K562 (cell line): ENCODE measurements at regions not wholly inside any gene's neighbourhood (a gene's known extent, or its start where the extent isn't known, plus 50 kb on each side); places are given as distances from the start of the nearest gene placed in this dataset.

Source experiments
- ATAC-seq: fragments of 200-7000 bp; cut with Tn5 transposase; 3 replicates; pipeline ENCODE4 v1.9.1; 2020; ENCODE audit warnings: moderate library complexity
- BruUV-seq: library from RNA; stranded (reverse); fragments of 400-500 nt; replicated peaks from 2 replicates; lab custom pipeline; 2021; lab: Mats Ljungman, UMichigan
- CTCF ChIA-PET: fragments of 300-600 bp; formaldehyde crosslinking; extraction: SDS; loops from one replicate; lab custom pipeline; 2021; ENCODE audit warnings: low intra/inter-chr PET ratio; lab: Yijun Ruan, JAX
- POLR2A ChIA-PET: fragments of 300-600, 350-650 bp; sonication (Branson Sonifier 250); formaldehyde crosslinking; extraction: SDS; loops from one replicate; lab custom pipeline; 2021; ENCODE audit warnings: antibody characterized with exemption, inconsistent platforms; lab: Yijun Ruan, JAX
- DNase-seq, 4 experiments: peaks; one replicate each; pipeline versions ENCODE4 v3.0.0 to v3.0.0-alpha.2; 2011 to 2018; ENCODE audit warnings: low spot score in 3 of 4, mixed read lengths in 3 of 4; ENCODE audit errors: extremely low read depth in 1 of 4
- FAIRE-seq: peaks from 2 replicates; lab custom pipeline; 2011; peaks lifted over from hg19 to GRCh38; lab: Jason Lieb, UNC
- H2AFZ ChIP-seq: 2 replicates; pipeline ENCODE4 v1.6.0; 2011; ENCODE audit warnings: low read depth, low read length, control low read depth, inconsistent platforms
- H3K27ac ChIP-seq: fragments of 200-600 bp; 3 replicates; pipeline ENCODE4 v1.8.0; 2011; ENCODE audit warnings: low read depth, mild to moderate bottlenecking, control low read depth, inconsistent platforms, low read length, moderate library complexity, mixed read lengths; ENCODE audit errors: extremely low read depth
- H3K27me3 ChIP-seq, 2 experiments: fragments of 300-600 bp in 1 of 2; 2 replicates in 1 of 2; 3 replicates in 1 of 2; pipeline versions ENCODE4 v1.6.0 to v1.8.0; 2011; ENCODE audit warnings: inconsistent platforms in 2 of 2, low read length in 2 of 2, mild to moderate bottlenecking in 1 of 2, mixed read lengths in 1 of 2, moderate library complexity in 1 of 2; ENCODE audit not compliant: control insufficient read depth in 2 of 2, insufficient read depth in 2 of 2
- H3K36me3 ChIP-seq: fragments of 300-600 bp; 3 replicates; pipeline ENCODE4 v1.8.0; 2011; ENCODE audit warnings: mild to moderate bottlenecking, low read length, inconsistent platforms; ENCODE audit not compliant: control insufficient read depth, insufficient read depth
- H3K4me1 ChIP-seq, 2 experiments: fragments of 200-600 bp in 1 of 2; replicated peaks in 1 of 2; 2 replicates in 1 of 2; 3 replicates in 1 of 2; pipeline versions ENCODE4 v1.5.1 to v1.8.0; 2011; ENCODE audit warnings: inconsistent platforms in 2 of 2, low read length in 2 of 2, mild to moderate bottlenecking in 1 of 2, mixed read lengths in 1 of 2, moderate library complexity in 1 of 2; ENCODE audit not compliant: control insufficient read depth in 2 of 2, insufficient read depth in 2 of 2
- H3K4me2 ChIP-seq: 2 replicates; pipeline ENCODE4 v1.6.1; 2011; ENCODE audit warnings: low read length, control low read depth, inconsistent platforms, mixed read lengths; ENCODE audit not compliant: insufficient read depth
- H3K4me3 ChIP-seq: fragments of 200-600 bp; sonication (generic), shearing (Covaris generic); 2 replicates; pipeline ENCODE4 v1.5.1; 2016; ENCODE audit warnings: control low read depth, inconsistent platforms
- H3K79me2 ChIP-seq: fragments of 200-600 bp; 3 replicates; pipeline ENCODE4 v1.8.0; 2011; ENCODE audit warnings: low read length, inconsistent platforms; ENCODE audit not compliant: control insufficient read depth, insufficient read depth
- H3K9ac ChIP-seq, 2 experiments: 2 replicates each; pipeline versions ENCODE4 v1.6.0 to v1.6.1; 2011; ENCODE audit warnings: low read depth in 2 of 2, low read length in 2 of 2, control low read depth in 1 of 2, inconsistent platforms in 1 of 2, mild to moderate bottlenecking in 1 of 2, mixed read lengths in 1 of 2; ENCODE audit not compliant: insufficient read depth in 1 of 2
- H3K9me1 ChIP-seq: one replicate; pipeline ENCODE4 v1.6.0; 2011; ENCODE audit warnings: inconsistent platforms, mild to moderate bottlenecking, low read length, moderate library complexity; ENCODE audit not compliant: control insufficient read depth, insufficient read depth
- H3K9me3 ChIP-seq: replicated peaks from 2 replicates; pipeline ENCODE4 v1.5.1; 2011; ENCODE audit warnings: low read depth, low read length, inconsistent platforms; ENCODE audit not compliant: control insufficient read depth, insufficient read depth
- H4K20me1 ChIP-seq: replicated peaks from 2 replicates; pipeline ENCODE4 v1.6.1; 2011; ENCODE audit warnings: low read length, inconsistent platforms, mixed read lengths; ENCODE audit not compliant: control insufficient read depth, insufficient read depth
- DMBX1 ChIP-seq: fragments of 250-450 bp; sonication (Bioruptor Pico); IDR thresholded peaks from 2 replicates; pipeline ENCODE4 v1.8.0; 2022; ENCODE audit warnings: inconsistent platforms, mild to moderate bottlenecking, moderate library complexity, borderline replicate concordance
- E2F5 ChIP-seq: sonication (generic); formaldehyde crosslinking; IDR thresholded peaks from 2 replicates; pipeline ENCODE4 v1.8.0; 2022; ENCODE audit warnings: mild to moderate bottlenecking, missing genetic modification reagents
- NCOA4 ChIP-seq: fragments of 450-650 bp; IDR thresholded peaks from 2 replicates; pipeline ENCODE4 v1.6.1; 2018; ENCODE audit warnings: mild to moderate bottlenecking; ENCODE audit not compliant: partially characterized antibody
- POLR2A ChIP-seq: fragments of 450-650 bp; conservative IDR thresholded peaks from 2 replicates; pipeline ENCODE4 v1.6.1; 2016
- WGBS: fragments of 100-300 bp; shearing (Covaris generic); methylation state at CpG from one replicate; pipeline ENCODE4 v1.1.6; 2016; ENCODE audit warnings: low coverage, mixed read lengths; ENCODE audit not compliant: insufficient coverage; ENCODE audit errors: missing lambda C conversion rate; 5-methylcytosine and 5-hydroxymethylcytosine counted together
- in situ Hi-C: fragments of 300-500 bp; cut with MboI; formaldehyde crosslinking; loops from 4 replicates; pipeline ENCODE4 v1.15.0; 2018; ENCODE audit warnings: inconsistent platforms, mixed read lengths
- intact Hi-C: fragments of 100-400 bp; cut with micrococcal nuclease; formaldehyde crosslinking; loops from 2 replicates; pipeline ENCODE4 v1.14.2; 2022
- TF ChIP-seq, protein P1 (sequence below): fragments of 250-450 bp; sonication (Bioruptor Pico); IDR thresholded peaks from 2 replicates; pipeline ENCODE4 v1.5.0; 2021
- TF ChIP-seq, protein P2 (sequence below): fragments of 200-800 bp; sonication (Bioruptor generic); IDR thresholded peaks from 2 replicates; pipeline ENCODE4 v1.6.1; 2017; ENCODE audit warnings: missing genetic modification characterization, missing compliant biosample characterization

DNA sequence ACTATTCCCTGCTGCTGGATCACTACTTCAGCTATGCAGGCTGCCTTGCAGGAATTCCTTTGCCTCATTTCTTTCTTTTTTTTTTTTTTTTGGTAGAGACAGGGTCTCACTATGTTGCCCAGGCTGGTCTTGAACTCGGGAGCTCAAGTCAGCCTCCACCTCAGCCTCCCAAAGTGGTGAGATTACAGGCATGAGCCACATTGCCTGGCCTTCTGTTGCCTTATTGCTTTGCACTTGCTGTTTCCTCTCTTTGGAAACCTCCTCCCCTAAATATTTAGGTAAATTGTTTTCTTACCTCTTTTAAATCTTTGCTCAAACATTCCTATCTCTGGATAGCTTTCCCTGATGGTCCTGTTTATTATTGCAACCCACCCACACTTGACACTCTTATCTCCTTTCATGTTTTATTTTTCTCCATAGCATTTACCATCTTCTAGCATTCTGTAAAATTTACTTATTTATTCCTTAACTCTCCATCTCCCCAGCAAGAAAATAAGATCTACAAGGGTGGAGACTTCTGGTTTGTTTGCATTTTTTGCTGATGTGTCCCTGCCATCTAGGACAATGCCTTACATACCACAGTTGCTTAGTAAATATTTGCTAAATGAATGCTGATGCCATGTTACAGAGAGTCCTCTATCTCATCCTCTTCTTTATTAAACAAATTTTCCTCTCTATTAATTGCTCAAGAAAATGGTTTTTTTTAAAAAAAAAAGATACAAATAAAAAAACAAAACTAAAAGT, 134.8 kb downstream of the P2RY1 start (continued):
- TF ChIP-seq DMBX1 (CRISPR knock-in tag) (no peak), E2F5 (CRISPR knock-in tag) (no peak)

DNA sequence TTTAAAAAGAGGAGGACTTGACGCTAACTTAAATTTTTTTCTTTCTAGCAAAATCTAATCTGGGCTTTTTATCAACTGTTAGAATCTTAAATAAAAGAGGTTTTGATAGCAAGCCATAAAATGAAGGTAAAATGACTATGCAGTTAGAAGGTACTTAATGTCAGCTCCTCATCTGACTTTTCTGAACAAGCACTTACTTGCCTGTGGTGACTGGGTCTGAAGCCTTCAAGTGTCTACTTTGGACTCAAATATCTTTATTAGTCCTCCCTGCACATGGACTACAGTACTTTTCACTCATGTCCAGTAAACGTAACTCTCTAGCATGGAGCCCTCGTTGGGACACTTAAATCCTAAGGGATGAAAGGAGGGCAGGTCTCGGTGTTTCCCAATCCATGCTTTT, 135.9 kb downstream of the P2RY1 start:
- Histone ChIP-seq H3K27ac (no peak overlapping the region), H3K9me3 (0 out of 2 replicates have a peak, but pooled peaks cover 5% of the 10 kb centered on the region), H4K20me1 (no peaks in the 10 kb centered on the region), H3K4me3 (no peak overlapping the region), H2AFZ (peak overlapping the region; percentile 59; the same call in 1 of the 2 replicates), H3K4me1 (peaks cover 10 to 31% of the 10 kb centered on the region in 2 experiments; a peak in 4 of 5 replicates), H3K9me1 (no peaks in the 10 kb centered on the region), H3K27me3 (no peaks in the 10 kb centered on the region), H3K4me2 (no peak overlapping the region), H3K9ac (no peak overlapping the region), H3K36me3 (no peaks in the 10 kb centered on the region), H3K79me2 (no peaks in the 10 kb centered on the region)
- POLR2A ChIA-PET: no interaction called here
- 69% methylated on average over 4 of the region's 4 CpGs for WGBS
- in situ Hi-C loops (no loop called here), intact Hi-C loops (no loop called here)
- TF ChIP-seq POLR2A: peak; percentile 48
- no peak for TF ChIP-seq NCOA4
- TF ChIP-seq, protein P1, sequence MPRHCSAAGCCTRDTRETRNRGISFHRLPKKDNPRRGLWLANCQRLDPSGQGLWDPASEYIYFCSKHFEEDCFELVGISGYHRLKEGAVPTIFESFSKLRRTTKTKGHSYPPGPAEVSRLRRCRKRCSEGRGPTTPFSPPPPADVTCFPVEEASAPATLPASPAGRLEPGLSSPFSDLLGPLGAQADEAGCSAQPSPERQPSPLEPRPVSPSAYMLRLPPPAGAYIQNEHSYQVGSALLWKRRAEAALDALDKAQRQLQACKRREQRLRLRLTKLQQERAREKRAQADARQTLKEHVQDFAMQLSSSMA: no peak
- TF ChIP-seq, protein P2, sequence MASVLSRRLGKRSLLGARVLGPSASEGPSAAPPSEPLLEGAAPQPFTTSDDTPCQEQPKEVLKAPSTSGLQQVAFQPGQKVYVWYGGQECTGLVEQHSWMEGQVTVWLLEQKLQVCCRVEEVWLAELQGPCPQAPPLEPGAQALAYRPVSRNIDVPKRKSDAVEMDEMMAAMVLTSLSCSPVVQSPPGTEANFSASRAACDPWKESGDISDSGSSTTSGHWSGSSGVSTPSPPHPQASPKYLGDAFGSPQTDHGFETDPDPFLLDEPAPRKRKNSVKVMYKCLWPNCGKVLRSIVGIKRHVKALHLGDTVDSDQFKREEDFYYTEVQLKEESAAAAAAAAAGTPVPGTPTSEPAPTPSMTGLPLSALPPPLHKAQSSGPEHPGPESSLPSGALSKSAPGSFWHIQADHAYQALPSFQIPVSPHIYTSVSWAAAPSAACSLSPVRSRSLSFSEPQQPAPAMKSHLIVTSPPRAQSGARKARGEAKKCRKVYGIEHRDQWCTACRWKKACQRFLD (CRISPR knock-in tag): no peak
- TSS peak; percentile 87 for BruUV-seq
- CTCF ChIA-PET: no interaction called here
- FAIRE-seq (no peak), DNase-seq (no peak), ATAC-seq (no peak)
